ENCODE measurements at regions not wholly inside any gene's neighbourhood (a gene's known extent, or its start where the extent isn't known, plus 50 kb on each side); places are given as distances from the start of the nearest gene placed in this dataset.

DNA sequence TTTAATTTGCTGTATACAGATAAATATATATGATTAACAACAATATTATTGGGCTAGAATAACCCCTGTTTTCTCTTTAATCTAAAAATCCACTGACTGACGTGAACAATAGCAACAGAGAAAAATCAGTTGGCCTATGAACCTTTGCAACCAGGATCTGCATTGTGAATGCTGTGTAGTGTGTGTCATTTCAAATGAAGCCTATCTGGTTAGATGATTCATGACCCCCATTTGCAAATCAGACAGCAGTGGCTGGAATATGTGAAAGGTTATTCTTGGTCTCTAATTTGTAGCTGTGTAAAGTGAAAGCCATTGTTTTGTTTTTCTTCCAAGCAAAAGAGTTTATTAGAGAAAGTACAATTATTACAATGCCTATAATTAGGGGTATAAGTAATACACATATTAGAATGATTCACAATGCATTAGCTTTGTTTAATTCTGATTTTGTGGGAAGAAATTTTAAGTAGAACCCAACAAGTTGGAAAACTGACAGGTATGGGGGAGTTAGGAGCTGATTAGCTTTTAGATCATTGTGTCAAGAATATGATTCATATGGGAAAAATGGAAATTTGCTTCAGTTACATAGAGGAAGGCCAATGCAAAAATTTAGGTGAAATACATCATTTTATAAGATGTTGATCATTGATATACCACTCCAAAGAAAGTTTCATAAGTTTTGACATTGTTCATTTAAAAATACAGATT is 1362.2 kb upstream of the TMEFF2 start:
- DNase-seq (ENCODE audit: low spot score): no peak
- Mint-ChIP-seq H3K27ac (no peak overlapping the region), H3K36me3 (ENCODE audit: low read depth) (no peaks in the 10 kb centered on the region), H3K4me3 (ENCODE audit: low read depth) (no peak overlapping the region), H3K27me3 (ENCODE audit: low read depth) (no peaks in the 10 kb centered on the region), H3K4me1 (ENCODE audit: low read depth) (no peaks in the 10 kb centered on the region), H3K9me3 (no peaks in the 10 kb centered on the region)
- intact Hi-C loops (cut with micrococcal nuclease): no loop called here

DNA sequence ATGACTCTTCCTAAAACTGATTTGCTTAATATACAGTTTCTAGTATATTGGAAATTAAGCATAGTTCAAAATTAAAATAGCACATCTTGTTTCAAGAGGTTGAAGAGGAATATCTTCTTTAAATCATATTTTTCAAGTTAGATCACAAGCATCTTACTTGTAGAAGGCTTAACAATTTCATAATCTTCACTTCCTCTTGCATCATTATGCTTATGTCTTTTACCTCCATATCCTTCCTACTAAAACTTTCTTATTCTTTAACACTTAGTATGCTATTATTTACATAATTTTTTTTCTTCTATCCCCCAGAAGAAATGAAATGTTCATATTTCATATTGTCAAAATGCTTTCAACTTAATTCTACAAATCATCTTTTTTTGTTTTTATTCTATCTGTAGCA is 1354.9 kb upstream of the TMEFF2 start:
- H3K36me3 Mint-ChIP-seq (ENCODE audit: low read depth): no peaks in the 10 kb centered on the region
- no peak overlapping the region for H3K27ac Mint-ChIP-seq
- no peaks in the 10 kb centered on the region for H3K9me3 Mint-ChIP-seq
- intact Hi-C loops (cut with micrococcal nuclease): no loop called here
- no peaks in the 10 kb centered on the region for H3K4me1 Mint-ChIP-seq (ENCODE audit: low read depth)
- no peaks in the 10 kb centered on the region for H3K27me3 Mint-ChIP-seq (ENCODE audit: low read depth)
- no peak overlapping the region for H3K4me3 Mint-ChIP-seq (ENCODE audit: low read depth)
- DNase-seq (ENCODE audit: low spot score): no peak

DNA sequence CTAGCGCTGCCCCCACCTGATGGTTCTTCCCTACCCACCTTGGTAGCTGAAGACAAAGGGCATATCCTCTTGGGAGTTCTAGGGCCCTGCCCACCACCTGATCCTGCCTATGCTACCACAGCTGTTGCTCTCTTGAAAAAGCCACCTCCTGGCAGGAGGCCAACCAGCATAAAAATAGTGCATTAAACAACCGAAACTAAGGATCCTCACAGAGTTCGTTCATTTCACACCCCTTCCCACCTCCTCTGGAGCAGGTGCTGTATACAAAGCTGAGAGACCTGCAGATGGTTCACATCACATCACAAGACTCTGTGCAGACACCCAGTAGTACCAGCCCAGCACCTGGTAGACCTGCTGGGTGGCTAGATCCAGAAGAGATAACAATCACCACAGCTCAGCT is 1348.0 kb upstream of the TMEFF2 start:
- intact Hi-C loops (cut with micrococcal nuclease): no loop called here
- Mint-ChIP-seq H3K9me3 (no peaks in the 10 kb centered on the region), H3K27ac (no peak overlapping the region), H3K27me3 (ENCODE audit: low read depth) (no peaks in the 10 kb centered on the region), H3K4me3 (ENCODE audit: low read depth) (no peak overlapping the region), H3K36me3 (ENCODE audit: low read depth) (no peaks in the 10 kb centered on the region), H3K4me1 (ENCODE audit: low read depth) (no peaks in the 10 kb centered on the region)
- DNase-seq (ENCODE audit: low spot score): no peak

DNA sequence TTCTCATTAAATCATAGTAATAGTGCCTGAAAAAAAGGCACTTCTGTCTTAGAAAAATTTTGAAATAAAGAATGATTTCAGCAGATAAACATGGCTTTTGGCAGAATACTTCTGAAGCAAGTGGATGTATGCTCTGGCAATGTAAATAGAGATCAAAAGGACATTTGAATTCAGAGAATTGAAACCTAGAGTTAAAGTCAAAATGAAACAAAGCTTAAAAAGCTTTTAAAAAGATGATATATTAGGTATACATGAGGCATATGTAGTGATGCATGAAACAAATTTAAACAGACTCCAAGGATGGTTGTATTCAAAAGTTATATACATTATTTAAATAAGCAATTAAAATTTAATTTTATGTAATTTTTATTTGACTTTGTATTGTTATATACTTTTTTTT is 1344.5 kb upstream of the TMEFF2 start:
- H3K36me3 Mint-ChIP-seq (ENCODE audit: low read depth): no peaks in the 10 kb centered on the region
- no peak for DNase-seq (ENCODE audit: low spot score)
- no peaks in the 10 kb centered on the region for H3K4me1 Mint-ChIP-seq (ENCODE audit: low read depth)
- H3K27me3 Mint-ChIP-seq (ENCODE audit: low read depth): no peaks in the 10 kb centered on the region
- no peaks in the 10 kb centered on the region for H3K9me3 Mint-ChIP-seq
- H3K4me3 Mint-ChIP-seq (ENCODE audit: low read depth): no peak overlapping the region
- intact Hi-C loops (cut with micrococcal nuclease): no loop called here
- no peak overlapping the region for H3K27ac Mint-ChIP-seq

DNA sequence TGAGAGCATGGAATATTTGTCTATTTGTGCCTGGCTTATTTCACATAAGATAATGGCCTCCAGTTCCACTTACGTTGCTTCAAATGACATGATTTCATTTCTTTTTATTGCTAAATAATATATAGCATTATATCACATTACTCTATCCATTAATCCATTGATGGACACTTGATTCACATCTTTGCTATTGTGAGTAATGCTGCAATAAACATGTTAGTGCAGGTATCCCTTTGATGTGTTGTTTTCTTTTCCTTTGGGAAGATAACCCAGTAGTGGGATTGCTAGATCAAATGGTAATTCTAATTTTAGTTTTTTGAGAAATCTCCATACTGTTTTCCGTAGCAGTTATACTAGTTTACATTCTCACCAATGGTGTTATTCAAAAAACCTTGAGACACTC is 1343.3 kb upstream of the TMEFF2 start:
- no peaks in the 10 kb centered on the region for H3K4me1 Mint-ChIP-seq (ENCODE audit: low read depth)
- H3K27me3 Mint-ChIP-seq (ENCODE audit: low read depth): no peaks in the 10 kb centered on the region
- H3K9me3 Mint-ChIP-seq: no peaks in the 10 kb centered on the region
- DNase-seq (ENCODE audit: low spot score): no peak
- no peak overlapping the region for H3K4me3 Mint-ChIP-seq (ENCODE audit: low read depth)
- no peak overlapping the region for H3K27ac Mint-ChIP-seq
- no peaks in the 10 kb centered on the region for H3K36me3 Mint-ChIP-seq (ENCODE audit: low read depth)
- intact Hi-C loops (cut with micrococcal nuclease): no loop called here

DNA sequence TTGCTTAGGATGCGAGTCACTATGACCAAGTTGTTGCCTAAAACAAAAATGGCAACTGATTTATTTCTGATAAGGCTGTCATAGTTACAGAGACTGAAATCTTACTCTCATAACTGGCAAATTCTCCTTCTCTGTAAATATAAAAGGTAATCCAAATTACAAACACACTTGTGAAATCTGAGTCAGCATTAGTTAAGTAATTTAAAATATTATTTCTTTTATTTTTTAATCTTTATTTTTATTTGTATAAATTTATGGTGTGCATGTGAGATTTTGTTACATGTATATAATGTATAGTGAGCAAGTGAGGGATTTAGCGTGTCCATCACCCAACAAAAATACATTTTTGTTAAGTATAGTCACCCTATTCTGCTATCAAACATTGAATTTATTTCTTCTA is 1342.8 kb upstream of the TMEFF2 start:
- intact Hi-C loops (cut with micrococcal nuclease): no loop called here
- DNase-seq (ENCODE audit: low spot score): no peak
- Mint-ChIP-seq H3K27ac (no peak overlapping the region), H3K27me3 (ENCODE audit: low read depth) (no peaks in the 10 kb centered on the region), H3K36me3 (ENCODE audit: low read depth) (no peaks in the 10 kb centered on the region), H3K4me3 (ENCODE audit: low read depth) (no peak overlapping the region), H3K4me1 (ENCODE audit: low read depth) (no peaks in the 10 kb centered on the region), H3K9me3 (no peaks in the 10 kb centered on the region)

DNA sequence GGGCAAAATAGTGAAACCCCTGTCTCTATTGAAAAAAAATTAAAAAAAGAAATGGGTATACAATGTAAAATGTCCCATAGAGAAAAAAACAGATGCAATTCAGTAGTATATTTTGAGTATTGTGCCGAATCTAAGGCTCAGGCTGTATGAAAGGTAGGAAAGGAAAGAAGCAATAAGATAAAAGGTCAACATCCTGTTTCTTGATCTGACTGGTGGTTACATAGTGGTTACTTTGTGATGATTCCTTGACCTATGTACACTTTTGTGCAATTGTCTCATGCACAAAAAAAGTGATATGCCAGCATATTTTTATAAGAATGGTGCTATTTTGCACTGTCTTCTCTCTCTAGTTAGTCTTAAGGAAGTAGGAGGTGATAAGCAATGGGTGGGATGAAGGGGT is 1333.7 kb upstream of the TMEFF2 start:
- intact Hi-C loops (cut with micrococcal nuclease): no loop called here
- Mint-ChIP-seq H3K27ac (no peak overlapping the region), H3K9me3 (no peaks in the 10 kb centered on the region), H3K27me3 (ENCODE audit: low read depth) (no peaks in the 10 kb centered on the region), H3K4me3 (ENCODE audit: low read depth) (no peak overlapping the region), H3K36me3 (ENCODE audit: low read depth) (no peaks in the 10 kb centered on the region), H3K4me1 (ENCODE audit: low read depth) (no peaks in the 10 kb centered on the region)
- no peak for DNase-seq (ENCODE audit: low spot score)

DNA sequence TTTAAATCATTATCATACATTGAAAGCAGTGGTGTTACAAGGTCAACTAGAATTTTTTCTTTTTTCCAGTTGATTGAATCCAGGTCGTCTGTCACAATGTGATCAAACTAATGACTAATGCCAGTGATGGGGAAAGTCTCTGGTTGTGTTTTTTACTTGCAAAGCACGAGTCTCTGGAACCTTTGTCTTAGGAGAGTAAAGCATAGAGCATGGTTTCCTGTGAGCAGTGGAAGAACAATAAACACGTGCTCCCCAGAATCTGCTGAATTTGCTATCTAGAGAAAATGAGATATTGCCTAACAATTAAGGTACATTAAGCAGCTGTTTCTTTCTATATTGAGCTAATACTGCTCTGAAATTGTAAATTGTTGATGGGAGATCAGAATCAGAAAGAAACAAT is 1332.4 kb upstream of the TMEFF2 start:
- no peak overlapping the region for H3K27ac Mint-ChIP-seq
- H3K9me3 Mint-ChIP-seq: no peaks in the 10 kb centered on the region
- no peak overlapping the region for H3K4me3 Mint-ChIP-seq (ENCODE audit: low read depth)
- no peaks in the 10 kb centered on the region for H3K36me3 Mint-ChIP-seq (ENCODE audit: low read depth)
- no peak for DNase-seq (ENCODE audit: low spot score)
- H3K4me1 Mint-ChIP-seq (ENCODE audit: low read depth): no peaks in the 10 kb centered on the region
- intact Hi-C loops (cut with micrococcal nuclease): no loop called here
- no peaks in the 10 kb centered on the region for H3K27me3 Mint-ChIP-seq (ENCODE audit: low read depth)

DNA sequence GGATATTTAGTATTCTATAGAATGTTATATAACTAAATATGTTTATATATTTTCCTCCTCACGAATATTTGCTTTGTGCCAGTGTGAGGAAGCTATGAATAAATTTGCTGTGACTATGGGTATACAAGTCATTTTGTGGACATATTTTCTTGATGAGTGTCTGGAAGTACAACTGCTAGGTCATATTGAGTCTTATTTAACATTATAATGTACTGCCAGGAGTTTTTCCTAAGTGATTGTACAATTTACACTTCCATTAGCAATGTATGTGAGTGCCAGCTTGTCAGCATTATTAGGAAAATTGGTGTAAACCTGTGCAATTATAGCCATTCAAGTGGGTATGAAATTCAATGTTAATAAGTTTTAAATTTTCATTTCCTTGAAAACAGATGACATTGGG is 1328.9 kb upstream of the TMEFF2 start:
- no peak for DNase-seq (ENCODE audit: low spot score)
- H3K27ac Mint-ChIP-seq: no peak overlapping the region
- no peaks in the 10 kb centered on the region for H3K4me1 Mint-ChIP-seq (ENCODE audit: low read depth)
- intact Hi-C loops (cut with micrococcal nuclease): no loop called here
- H3K4me3 Mint-ChIP-seq (ENCODE audit: low read depth): no peak overlapping the region
- H3K9me3 Mint-ChIP-seq: no peaks in the 10 kb centered on the region
- no peaks in the 10 kb centered on the region for H3K27me3 Mint-ChIP-seq (ENCODE audit: low read depth)
- H3K36me3 Mint-ChIP-seq (ENCODE audit: low read depth): no peaks in the 10 kb centered on the region

DNA sequence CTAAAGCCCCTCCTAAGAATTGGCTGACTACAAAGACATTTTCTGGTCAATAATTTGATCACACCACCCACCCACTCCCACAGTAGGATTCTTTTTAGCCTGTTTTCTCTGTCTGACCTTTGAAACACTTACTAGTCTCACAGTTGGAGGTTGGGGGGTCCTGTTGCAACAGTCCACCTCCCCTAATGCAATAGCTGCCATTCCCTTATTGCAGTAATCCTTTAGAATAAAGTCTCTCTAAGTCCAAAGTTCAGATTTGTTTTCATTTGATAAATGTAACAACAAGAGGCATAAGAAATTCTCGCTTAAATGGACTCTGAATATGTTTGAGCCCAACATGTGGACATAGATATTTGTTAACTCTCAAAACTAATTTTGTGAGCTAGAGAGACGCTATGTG is 1326.8 kb upstream of the TMEFF2 start:
- H3K9me3 Mint-ChIP-seq: no peaks in the 10 kb centered on the region
- H3K4me3 Mint-ChIP-seq (ENCODE audit: low read depth): no peak overlapping the region
- H3K27me3 Mint-ChIP-seq (ENCODE audit: low read depth): no peaks in the 10 kb centered on the region
- H3K4me1 Mint-ChIP-seq (ENCODE audit: low read depth): peaks cover 1% of the 10 kb centered on the region
- no peak for DNase-seq (ENCODE audit: low spot score)
- no peak overlapping the region for H3K27ac Mint-ChIP-seq
- intact Hi-C loops (cut with micrococcal nuclease): no loop called here
- H3K36me3 Mint-ChIP-seq (ENCODE audit: low read depth): no peaks in the 10 kb centered on the region

DNA sequence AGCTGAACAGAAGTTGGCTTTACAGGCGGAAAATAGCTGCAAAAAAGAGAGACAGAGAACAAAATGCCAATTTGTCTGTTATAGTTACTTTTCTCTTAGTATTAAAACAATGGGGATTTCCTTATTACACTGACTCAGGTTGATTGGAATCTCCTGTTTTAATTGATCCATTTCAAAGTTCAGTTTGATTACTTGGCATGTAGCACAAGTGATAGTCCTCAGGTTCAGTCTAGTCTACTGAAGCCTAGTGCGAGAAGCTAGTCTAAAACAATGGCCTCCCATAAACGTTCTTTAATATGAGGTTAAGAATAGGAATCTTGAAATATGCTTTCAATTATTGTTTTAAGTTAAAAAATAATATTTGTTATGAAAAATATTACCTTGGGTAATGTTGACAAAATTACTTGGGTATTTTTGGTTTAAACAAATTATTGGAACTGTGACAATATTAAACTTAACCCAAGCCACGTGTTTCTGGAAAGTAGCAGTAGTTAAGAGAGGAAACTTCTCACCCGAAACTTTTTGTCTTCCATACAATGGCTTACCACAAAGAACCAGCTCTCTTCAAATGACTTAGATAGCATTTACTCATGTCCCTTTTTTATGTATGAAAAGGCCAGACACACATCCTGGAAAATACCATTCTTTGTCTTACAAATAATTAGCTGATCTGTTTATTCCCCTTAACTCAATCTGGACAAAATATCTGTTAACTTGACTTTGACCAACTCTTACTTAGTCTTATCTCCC is 1326.2 kb upstream of the TMEFF2 start:
- H3K4me3 Mint-ChIP-seq (ENCODE audit: low read depth): no peak overlapping the region
- no peaks in the 10 kb centered on the region for H3K27me3 Mint-ChIP-seq (ENCODE audit: low read depth)
- H3K27ac Mint-ChIP-seq: no peak overlapping the region
- no peaks in the 10 kb centered on the region for H3K36me3 Mint-ChIP-seq (ENCODE audit: low read depth)
- intact Hi-C loops (cut with micrococcal nuclease): no loop called here
- DNase-seq (ENCODE audit: low spot score): no peak
- peaks cover 1% of the 10 kb centered on the region for H3K4me1 Mint-ChIP-seq (ENCODE audit: low read depth)
- H3K9me3 Mint-ChIP-seq: no peaks in the 10 kb centered on the region

DNA sequence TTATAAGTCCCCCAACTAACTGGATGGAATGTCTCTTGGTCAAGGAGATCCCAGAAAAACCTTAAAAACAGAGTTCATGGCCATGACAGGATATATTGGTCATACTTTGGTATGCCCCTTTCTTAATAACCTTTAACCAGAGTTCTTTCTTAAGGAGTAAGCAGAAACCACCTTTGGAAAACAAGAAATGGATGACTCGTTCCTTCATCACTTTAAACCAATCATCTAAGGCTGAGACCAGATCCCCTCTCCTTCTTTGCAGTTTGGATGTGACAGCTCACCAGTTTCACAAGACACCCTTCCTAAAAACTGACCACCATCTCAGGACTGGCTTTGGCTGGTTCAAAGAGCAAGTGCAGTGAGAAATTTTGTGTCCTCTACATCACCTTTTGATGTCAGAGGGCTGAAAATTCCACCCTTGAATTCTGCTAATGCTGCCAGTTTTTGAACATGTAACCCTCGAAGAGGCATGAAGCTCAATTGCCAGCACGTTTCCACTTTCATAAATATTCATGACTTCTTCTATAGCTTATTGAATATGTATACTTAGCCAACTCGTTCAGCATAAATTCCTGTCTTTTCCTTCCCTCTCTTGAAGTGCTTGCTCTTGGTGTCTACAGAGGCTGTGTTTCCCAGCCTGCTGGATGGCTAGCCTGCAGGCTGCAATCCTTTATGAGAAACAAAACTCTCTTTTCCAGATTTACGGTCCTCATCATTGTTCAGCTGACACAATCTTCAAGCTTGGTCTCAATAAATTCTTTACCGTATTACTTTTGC is 1323.5 kb upstream of the TMEFF2 start:
- no peak for DNase-seq (ENCODE audit: low spot score)
- intact Hi-C loops (cut with micrococcal nuclease): no loop called here
- H3K36me3 Mint-ChIP-seq (ENCODE audit: low read depth): no peaks in the 10 kb centered on the region
- no peaks in the 10 kb centered on the region for H3K9me3 Mint-ChIP-seq
- H3K4me1 Mint-ChIP-seq (ENCODE audit: low read depth): peaks cover 1% of the 10 kb centered on the region
- no peaks in the 10 kb centered on the region for H3K27me3 Mint-ChIP-seq (ENCODE audit: low read depth)
- H3K4me3 Mint-ChIP-seq (ENCODE audit: low read depth): no peak overlapping the region
- H3K27ac Mint-ChIP-seq: no peak overlapping the region

DNA sequence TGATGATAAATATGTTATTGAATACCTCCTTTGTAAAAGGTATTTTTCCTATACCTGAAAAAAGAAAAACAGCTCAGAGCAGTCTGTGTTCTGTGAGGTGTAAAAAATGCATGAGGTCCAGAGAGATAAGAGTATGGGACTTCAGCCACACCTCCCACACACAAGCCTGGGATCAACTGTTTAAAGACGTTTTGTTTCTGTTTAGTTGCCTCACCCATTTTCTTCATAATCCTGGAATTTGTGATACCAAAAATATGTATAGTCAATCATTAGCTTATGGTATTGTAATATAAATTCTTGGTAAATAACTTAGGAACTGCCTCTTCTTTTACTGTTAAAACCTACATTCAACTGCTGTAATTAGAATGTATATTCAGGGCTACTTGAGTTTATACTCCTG is 1322.9 kb upstream of the TMEFF2 start:
- no peaks in the 10 kb centered on the region for H3K36me3 Mint-ChIP-seq (ENCODE audit: low read depth)

More for the DNA sequence above, 1322.9 kb upstream of the TMEFF2 start:
- H3K4me1 Mint-ChIP-seq (ENCODE audit: low read depth): peaks cover 1% of the 10 kb centered on the region
- no peak overlapping the region for H3K27ac Mint-ChIP-seq
- no peaks in the 10 kb centered on the region for H3K9me3 Mint-ChIP-seq
- intact Hi-C loops (cut with micrococcal nuclease): no loop called here
- no peak overlapping the region for H3K4me3 Mint-ChIP-seq (ENCODE audit: low read depth)
- no peaks in the 10 kb centered on the region for H3K27me3 Mint-ChIP-seq (ENCODE audit: low read depth)
- no peak for DNase-seq (ENCODE audit: low spot score)
